ENCODE measurements at regions not wholly inside any gene's neighbourhood (a gene's known extent, or its start where the extent isn't known, plus 50 kb on each side); places are given as distances from the start of the nearest gene placed in this dataset.

DNA sequence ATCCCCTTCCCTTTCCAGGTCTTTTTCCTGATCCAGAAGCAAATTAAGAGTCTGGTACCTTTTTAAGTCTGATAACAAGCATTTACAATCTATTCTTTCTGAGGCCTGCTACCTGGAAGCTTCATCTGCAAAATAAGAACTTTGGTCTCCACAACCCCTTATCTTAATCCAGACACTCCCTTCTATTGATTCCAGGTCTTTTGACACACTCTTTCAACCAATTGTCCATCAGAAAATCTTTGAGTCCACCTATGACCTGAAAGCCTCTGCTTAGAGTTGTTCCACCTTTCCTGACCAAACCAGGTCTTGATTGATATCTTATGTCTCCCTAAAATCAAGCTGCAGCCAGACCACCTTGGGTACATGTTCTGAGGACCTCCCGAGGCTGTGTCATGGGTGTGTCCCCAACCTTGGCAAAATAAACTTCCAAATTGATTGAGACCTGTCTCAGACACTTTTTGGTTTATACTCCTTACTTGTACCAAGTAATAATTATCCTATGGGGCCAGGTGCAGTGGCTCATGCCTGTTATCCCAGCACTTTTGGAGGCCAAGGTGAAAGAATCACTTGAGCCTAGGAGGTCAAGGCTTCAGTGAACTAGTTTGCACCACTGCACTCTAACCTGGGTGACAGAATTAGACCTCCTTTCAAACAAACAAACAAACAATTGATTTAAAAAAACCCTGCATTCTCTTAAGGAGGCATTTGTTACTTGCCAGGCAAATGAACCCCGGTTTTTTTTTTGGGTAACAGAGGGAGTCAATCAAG, 126.1 kb downstream of the MAP3K21 start:
- Histone ChIP-seq H3K27me3 (no peaks in the 10 kb centered on the region), H3K4me3 (no peak overlapping the region), H3K9me3 (no peaks in the 10 kb centered on the region), H3K36me3 (no peaks in the 10 kb centered on the region), H3K27ac (no peak overlapping the region), H3K4me1 (no peaks in the 10 kb centered on the region)
- no peak for DNase-seq (ENCODE audit: extremely low spot score in 2 of 2)
- intact Hi-C loops (cut with DNase I), result loop anchor here (10.0 kb wide), 1 partner anchor 341 kb away; no protein-coding TSS in a partner anchor
- TF ChIP-seq, protein P1, sequence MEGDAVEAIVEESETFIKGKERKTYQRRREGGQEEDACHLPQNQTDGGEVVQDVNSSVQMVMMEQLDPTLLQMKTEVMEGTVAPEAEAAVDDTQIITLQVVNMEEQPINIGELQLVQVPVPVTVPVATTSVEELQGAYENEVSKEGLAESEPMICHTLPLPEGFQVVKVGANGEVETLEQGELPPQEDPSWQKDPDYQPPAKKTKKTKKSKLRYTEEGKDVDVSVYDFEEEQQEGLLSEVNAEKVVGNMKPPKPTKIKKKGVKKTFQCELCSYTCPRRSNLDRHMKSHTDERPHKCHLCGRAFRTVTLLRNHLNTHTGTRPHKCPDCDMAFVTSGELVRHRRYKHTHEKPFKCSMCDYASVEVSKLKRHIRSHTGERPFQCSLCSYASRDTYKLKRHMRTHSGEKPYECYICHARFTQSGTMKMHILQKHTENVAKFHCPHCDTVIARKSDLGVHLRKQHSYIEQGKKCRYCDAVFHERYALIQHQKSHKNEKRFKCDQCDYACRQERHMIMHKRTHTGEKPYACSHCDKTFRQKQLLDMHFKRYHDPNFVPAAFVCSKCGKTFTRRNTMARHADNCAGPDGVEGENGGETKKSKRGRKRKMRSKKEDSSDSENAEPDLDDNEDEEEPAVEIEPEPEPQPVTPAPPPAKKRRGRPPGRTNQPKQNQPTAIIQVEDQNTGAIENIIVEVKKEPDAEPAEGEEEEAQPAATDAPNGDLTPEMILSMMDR (IDR thresholded peaks at IDR 0.05), result no peak
- TF ChIP-seq POLR2AphosphoS5 (IDR thresholded peaks at IDR 0.05; ENCODE audit: insufficient read depth in 1 of 2, low read depth in 1 of 2) (no peak), POLR2A (IDR thresholded peaks at IDR 0.05) (no peak)

DNA sequence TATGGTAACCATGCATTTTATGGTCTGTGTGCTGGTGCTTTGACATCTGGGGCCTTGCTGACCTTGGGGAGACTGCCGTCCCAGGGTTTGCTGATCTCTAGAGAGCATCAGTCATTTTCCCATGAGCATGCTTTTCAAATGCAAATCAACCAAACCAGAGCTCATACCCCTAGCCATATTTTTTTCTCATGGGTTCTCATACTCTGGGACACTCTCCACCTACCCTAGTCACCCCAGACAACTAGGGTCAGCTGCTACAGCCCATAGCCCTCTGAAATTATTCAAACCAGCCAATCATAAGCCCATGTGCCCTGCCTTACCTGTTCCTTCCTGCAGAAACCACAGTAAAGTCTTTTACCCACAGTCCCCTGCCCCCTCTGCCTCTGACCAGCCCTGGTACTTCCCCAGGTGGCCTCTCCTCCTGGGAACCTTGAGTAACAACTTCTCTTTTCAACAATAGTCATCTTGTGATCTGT, 132.0 kb downstream of the MAP3K21 start:
- H3K36me3 ChIP-seq, result no peaks in the 10 kb centered on the region
- intact Hi-C loops (cut with DNase I), result loop anchor here (10.0 kb wide), 1 partner anchor 335 kb away; no protein-coding TSS in a partner anchor
- H3K27me3 ChIP-seq, result no peaks in the 10 kb centered on the region
- DNase-seq (ENCODE audit: extremely low spot score in 2 of 2), result no peak
- no peaks in the 10 kb centered on the region for H3K4me1 ChIP-seq
- H3K9me3 ChIP-seq, result no peaks in the 10 kb centered on the region
- H3K4me3 ChIP-seq, result no peak overlapping the region
- TF ChIP-seq, protein P1 (IDR thresholded peaks at IDR 0.05), result no peak
- no peak for TF ChIP-seq POLR2A (IDR thresholded peaks at IDR 0.05)
- TF ChIP-seq POLR2AphosphoS5 (IDR thresholded peaks at IDR 0.05; ENCODE audit: insufficient read depth in 1 of 2, low read depth in 1 of 2), result no peak
- no peak overlapping the region for H3K27ac ChIP-seq

DNA sequence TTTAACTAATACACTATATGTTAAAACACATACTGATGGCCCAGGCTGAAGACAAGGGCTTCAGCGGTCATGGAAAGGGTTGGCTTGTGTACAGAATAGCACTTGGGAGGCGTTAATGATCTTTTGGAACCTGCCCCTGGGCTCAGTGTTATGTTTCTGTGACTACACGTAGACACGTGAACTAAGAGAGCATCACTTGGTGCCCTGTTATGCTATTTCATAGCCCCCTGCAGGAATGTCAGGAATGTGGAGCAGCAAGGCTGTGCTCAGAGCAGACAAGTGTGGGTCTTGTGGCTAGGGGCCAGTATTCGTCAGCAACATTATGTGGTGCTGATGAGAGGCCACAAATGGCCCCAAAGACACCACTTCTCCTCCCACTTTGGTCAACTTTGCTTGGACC, 132.4 kb downstream of the MAP3K21 start:
- H3K4me3 ChIP-seq, result no peak overlapping the region
- H3K4me1 ChIP-seq, result no peaks in the 10 kb centered on the region
- TF ChIP-seq POLR2A (IDR thresholded peaks at IDR 0.05) (no peak), POLR2AphosphoS5 (IDR thresholded peaks at IDR 0.05; ENCODE audit: insufficient read depth in 1 of 2, low read depth in 1 of 2) (no peak)
- TF ChIP-seq, protein P1 (IDR thresholded peaks at IDR 0.05), result no peak
- intact Hi-C loops (cut with DNase I), result loop anchor here (10.0 kb wide), 1 partner anchor 335 kb away; no protein-coding TSS in a partner anchor
- no peak for DNase-seq (ENCODE audit: extremely low spot score in 2 of 2)
- no peaks in the 10 kb centered on the region for H3K36me3 ChIP-seq
- H3K27ac ChIP-seq, result no peak overlapping the region
- no peaks in the 10 kb centered on the region for H3K9me3 ChIP-seq
- no peaks in the 10 kb centered on the region for H3K27me3 ChIP-seq

DNA sequence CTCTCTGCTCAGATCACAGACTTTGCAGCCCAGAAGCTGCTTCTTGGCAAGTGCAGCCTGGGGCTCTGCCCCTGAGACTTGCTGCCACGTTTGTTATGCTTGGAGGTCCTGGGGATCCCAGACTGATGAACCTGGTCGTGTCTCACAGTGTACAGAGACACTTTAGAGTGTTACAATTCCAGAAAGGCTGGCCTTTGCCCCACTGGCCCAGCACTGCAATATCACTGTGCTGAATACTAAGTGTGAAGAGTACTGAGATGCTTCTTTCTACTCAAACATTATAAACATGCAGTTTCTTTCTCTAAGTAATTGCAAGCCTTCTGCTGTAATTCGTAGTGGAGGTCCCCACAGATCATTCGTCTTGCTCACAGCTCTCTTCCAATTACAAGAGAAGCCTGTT, 133.2 kb downstream of the MAP3K21 start:
- intact Hi-C loops (cut with DNase I), result no loop called here
- no peak for TF ChIP-seq POLR2A (IDR thresholded peaks at IDR 0.05)
- no peak for TF ChIP-seq POLR2AphosphoS5 (IDR thresholded peaks at IDR 0.05; ENCODE audit: insufficient read depth in 1 of 2, low read depth in 1 of 2)
- TF ChIP-seq, protein P1 (IDR thresholded peaks at IDR 0.05), result no peak
- Histone ChIP-seq H3K9me3 (no peaks in the 10 kb centered on the region), H3K27me3 (no peaks in the 10 kb centered on the region), H3K4me1 (no peaks in the 10 kb centered on the region), H3K27ac (no peak overlapping the region), H3K36me3 (no peaks in the 10 kb centered on the region), H3K4me3 (no peak overlapping the region)
- DNase-seq (ENCODE audit: extremely low spot score in 2 of 2), result no peak

DNA sequence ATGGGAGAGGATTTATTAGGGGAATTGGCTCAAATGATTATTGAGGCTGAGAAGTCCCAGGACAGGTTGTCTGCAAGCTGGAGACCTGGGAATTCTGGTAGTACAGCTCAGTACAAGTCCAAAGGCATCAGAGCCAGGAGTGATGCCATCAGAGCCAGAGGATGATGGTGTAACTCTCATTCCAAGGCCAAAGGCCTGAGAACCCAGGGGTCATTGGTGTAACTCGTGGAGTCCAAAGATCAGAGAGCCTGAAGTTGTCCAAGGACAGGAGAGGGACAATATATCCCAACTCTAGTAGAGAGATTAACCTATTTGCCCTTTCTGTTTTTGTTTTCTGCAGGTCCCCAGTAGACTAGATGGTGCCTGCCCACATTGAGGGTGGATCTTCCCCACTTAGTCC, 134.3 kb downstream of the MAP3K21 start:
- Histone ChIP-seq H3K27me3 (no peaks in the 10 kb centered on the region), H3K4me1 (no peaks in the 10 kb centered on the region), H3K9me3 (no peaks in the 10 kb centered on the region), H3K4me3 (no peak overlapping the region), H3K36me3 (no peaks in the 10 kb centered on the region), H3K27ac (no peak overlapping the region)
- intact Hi-C loops (cut with DNase I), result no loop called here
- no peak for TF ChIP-seq POLR2AphosphoS5 (IDR thresholded peaks at IDR 0.05; ENCODE audit: insufficient read depth in 1 of 2, low read depth in 1 of 2)
- no peak for TF ChIP-seq POLR2A (IDR thresholded peaks at IDR 0.05)
- TF ChIP-seq, protein P1 (IDR thresholded peaks at IDR 0.05), result no peak
- no peak for DNase-seq (ENCODE audit: extremely low spot score in 2 of 2)

Data from vagina (tissue), 2 donors.